ENCODE measurements at regions not wholly inside any gene's neighbourhood (a gene's known extent, or its start where the extent isn't known, plus 50 kb on each side); places are given as distances from the start of the nearest gene placed in this dataset.

DNA sequence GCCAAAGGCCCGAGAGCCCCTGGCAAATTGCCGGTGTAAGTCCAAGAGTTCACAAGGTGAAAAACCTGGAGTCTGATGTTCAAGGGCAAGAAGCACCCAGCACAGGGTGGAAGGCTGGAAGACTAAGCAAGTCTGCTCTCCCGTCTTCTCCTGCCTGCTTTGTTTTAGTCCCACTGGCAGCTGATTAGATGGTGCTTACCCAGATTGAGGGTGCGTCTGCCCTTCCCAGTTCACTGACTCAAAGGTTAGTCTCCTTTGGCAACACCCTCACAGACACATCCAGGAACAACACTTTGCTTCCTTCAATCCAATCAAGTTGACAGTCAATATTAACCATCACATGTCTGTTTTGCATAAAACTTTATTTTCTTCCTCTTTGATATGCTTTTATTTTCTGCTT lies 157.4 kb downstream of the HS3ST1 start:
- BruUV-seq (replicated peaks), result no TSS peak
- H3K9me3 Mint-ChIP-seq (ENCODE audit: unreplicated experiment), result peaks cover 22% of the 10 kb centered on the region
- no peaks in the 10 kb centered on the region for H3K4me1 ChIP-seq

GRCh38 chr4:11268149-11268548 lies 160.5 kb downstream of the HS3ST1 start:
- no peak for DNase-seq
- no peak for TF ChIP-seq CTCF (IDR thresholded peaks at IDR 0.05; ENCODE audit: insufficient read depth in 1 of 2, low read depth in 1 of 2, low read length in 1 of 2, severe bottlenecking in 1 of 2, unreplicated experiment in 1 of 2)
- ChIA-PET POLR2A (no interaction called here), CTCF (no interaction called here)
- Mint-ChIP-seq H3K9me3 (ENCODE audit: unreplicated experiment) (peaks cover 23% of the 10 kb centered on the region), H3K36me3 (ENCODE audit: insufficient read depth, unreplicated experiment) (no peaks in the 10 kb centered on the region), H3K27me3 (ENCODE audit: insufficient read depth, unreplicated experiment) (no peaks in the 10 kb centered on the region), H3K4me3 (ENCODE audit: unreplicated experiment) (no peak overlapping the region), H3K4me1 (ENCODE audit: low read depth, unreplicated experiment) (peaks cover 5% of the 10 kb centered on the region), H3K27ac (ENCODE audit: unreplicated experiment) (no peak overlapping the region)
- Histone ChIP-seq H3K9me3 (no peaks in the 10 kb centered on the region; the same call in 1 of the 2 replicates), H3K4me1 (peaks cover 5% of the 10 kb centered on the region), H3K27me3 (replicated peaks; ENCODE audit: control insufficient read depth, insufficient read depth, low read length) (no peaks in the 10 kb centered on the region), H3K36me3 (ENCODE audit: control insufficient read depth, insufficient read depth, low read length) (no peaks in the 10 kb centered on the region), H3K4me3 (ENCODE audit: low read depth, low read length) (no peak overlapping the region)
- BruUV-seq (replicated peaks), result no TSS peak
- intact Hi-C loops (cut with micrococcal nuclease; ENCODE audit: unreplicated experiment), result no loop called here

More for the DNA sequence above, 157.4 kb downstream of the HS3ST1 start:
- Mint-ChIP-seq H3K27me3 (ENCODE audit: insufficient read depth, unreplicated experiment) (no peaks in the 10 kb centered on the region), H3K4me1 (ENCODE audit: low read depth, unreplicated experiment) (no peaks in the 10 kb centered on the region), H3K36me3 (ENCODE audit: insufficient read depth, unreplicated experiment) (no peaks in the 10 kb centered on the region), H3K27ac (ENCODE audit: unreplicated experiment) (no peak overlapping the region), H3K4me3 (ENCODE audit: unreplicated experiment) (no peak overlapping the region)
- Histone ChIP-seq H3K9me3 (no peaks in the 10 kb centered on the region; the same call in 1 of the 2 replicates), H3K4me3 (ENCODE audit: low read depth, low read length) (no peak overlapping the region), H3K27me3 (replicated peaks; ENCODE audit: control insufficient read depth, insufficient read depth, low read length) (no peaks in the 10 kb centered on the region), H3K36me3 (ENCODE audit: control insufficient read depth, insufficient read depth, low read length) (no peaks in the 10 kb centered on the region)
- DNase-seq, result no peak
- intact Hi-C loops (cut with micrococcal nuclease; ENCODE audit: unreplicated experiment), result no loop called here
- POLR2A ChIA-PET, result no interaction called here
- TF ChIP-seq CTCF (IDR thresholded peaks at IDR 0.05; ENCODE audit: insufficient read depth in 1 of 2, low read depth in 1 of 2, low read length in 1 of 2, severe bottlenecking in 1 of 2, unreplicated experiment in 1 of 2), result no peak
- CTCF ChIA-PET, result no interaction called here

DNA sequence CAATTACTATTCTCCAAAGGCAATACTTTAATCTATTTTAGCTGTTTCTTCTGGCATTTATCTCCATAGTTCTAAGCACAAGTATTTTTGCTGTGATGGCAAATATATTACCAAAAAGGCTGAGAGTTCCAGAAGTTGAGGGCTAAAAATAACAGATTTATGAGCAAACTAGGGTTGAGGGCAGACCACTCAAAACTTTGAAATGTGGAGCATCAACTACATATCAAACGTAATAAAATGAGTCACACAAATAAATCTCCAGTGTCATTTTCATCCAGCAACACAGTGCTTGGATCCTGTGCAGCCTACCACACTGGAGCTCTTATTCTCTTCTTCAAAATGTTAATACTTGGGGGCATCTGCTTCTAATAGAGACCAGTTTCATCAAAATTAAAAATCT lies 163.9 kb downstream of the HS3ST1 start:
- CTCF ChIA-PET, result no interaction called here
- Mint-ChIP-seq H3K4me1 (ENCODE audit: low read depth, unreplicated experiment) (peaks cover 14% of the 10 kb centered on the region), H3K36me3 (ENCODE audit: insufficient read depth, unreplicated experiment) (no peaks in the 10 kb centered on the region), H3K27ac (ENCODE audit: unreplicated experiment) (no peak overlapping the region), H3K27me3 (ENCODE audit: insufficient read depth, unreplicated experiment) (no peaks in the 10 kb centered on the region), H3K9me3 (ENCODE audit: unreplicated experiment) (peaks cover 23% of the 10 kb centered on the region), H3K4me3 (ENCODE audit: unreplicated experiment) (no peak overlapping the region)
- no peak for DNase-seq
- peaks cover 8% of the 10 kb centered on the region for H3K4me1 ChIP-seq
- H3K36me3 ChIP-seq (ENCODE audit: control insufficient read depth, insufficient read depth, low read length), result no peaks in the 10 kb centered on the region
- no peaks in the 10 kb centered on the region for H3K27me3 ChIP-seq (replicated peaks; ENCODE audit: control insufficient read depth, insufficient read depth, low read length)
- TF ChIP-seq CTCF (IDR thresholded peaks at IDR 0.05; ENCODE audit: insufficient read depth in 1 of 2, low read depth in 1 of 2, low read length in 1 of 2, severe bottlenecking in 1 of 2, unreplicated experiment in 1 of 2), result no peak
- no TSS peak for BruUV-seq (replicated peaks)
- POLR2A ChIA-PET, result no interaction called here
- H3K9me3 ChIP-seq, result no peaks in the 10 kb centered on the region; the same call in 1 of the 2 replicates
- intact Hi-C loops (cut with micrococcal nuclease; ENCODE audit: unreplicated experiment), result no loop called here
- H3K4me3 ChIP-seq (ENCODE audit: low read depth, low read length), result no peak overlapping the region
